ENCODE measurements at regions not wholly inside any gene's neighbourhood (a gene's known extent, or its start where the extent isn't known, plus 50 kb on each side); places are given as distances from the start of the nearest gene placed in this dataset.

- no peak overlapping the region for H3K4me3 ChIP-seq (ENCODE audit: low read depth, low read length)
- no peak for TF ChIP-seq CTCF (IDR thresholded peaks at IDR 0.05; ENCODE audit: low read depth, low read length, missing control alignments)
- DNase-seq (ENCODE audit: low read depth): no peak
Observed at GRCh38 chr2:238693337-238694093, 154.4 kb upstream of the TWIST2 start.

DNA sequence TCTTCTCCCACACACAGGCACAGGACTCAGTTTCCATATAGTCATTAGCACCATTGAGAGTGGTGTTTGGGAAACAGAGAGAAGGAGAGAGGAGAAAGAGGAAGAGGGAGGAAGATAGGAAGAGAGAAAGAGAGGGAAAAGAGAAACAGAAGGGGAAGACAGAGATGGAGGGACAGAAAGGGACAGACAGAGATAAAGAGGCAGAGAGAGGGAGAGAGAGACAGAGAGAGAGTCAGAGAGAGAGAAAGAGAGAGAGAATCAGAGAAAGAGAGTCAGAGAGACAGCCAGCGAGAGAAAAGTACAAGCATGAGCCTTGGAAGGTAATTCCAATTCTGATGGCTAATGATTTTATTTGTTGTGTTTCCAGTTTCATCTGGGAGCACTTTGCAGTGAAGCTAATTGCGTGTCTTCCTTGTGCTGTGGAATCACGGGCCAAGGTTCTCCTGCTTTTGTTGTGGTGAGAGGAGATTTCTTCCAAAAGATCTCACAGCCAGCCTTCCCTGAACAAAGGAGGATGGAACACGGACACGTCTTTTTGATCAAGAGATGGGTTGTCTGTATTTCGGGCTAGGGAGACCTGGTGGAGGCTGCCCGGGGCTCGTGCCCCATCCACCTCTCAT lies 153.6 kb upstream of the TWIST2 start:
- no peak overlapping the region for H3K4me3 ChIP-seq (ENCODE audit: low read depth, low read length)
- DNase-seq (ENCODE audit: low read depth): no peak
- no peak for TF ChIP-seq CTCF (IDR thresholded peaks at IDR 0.05; ENCODE audit: low read depth, low read length, missing control alignments)

DNA sequence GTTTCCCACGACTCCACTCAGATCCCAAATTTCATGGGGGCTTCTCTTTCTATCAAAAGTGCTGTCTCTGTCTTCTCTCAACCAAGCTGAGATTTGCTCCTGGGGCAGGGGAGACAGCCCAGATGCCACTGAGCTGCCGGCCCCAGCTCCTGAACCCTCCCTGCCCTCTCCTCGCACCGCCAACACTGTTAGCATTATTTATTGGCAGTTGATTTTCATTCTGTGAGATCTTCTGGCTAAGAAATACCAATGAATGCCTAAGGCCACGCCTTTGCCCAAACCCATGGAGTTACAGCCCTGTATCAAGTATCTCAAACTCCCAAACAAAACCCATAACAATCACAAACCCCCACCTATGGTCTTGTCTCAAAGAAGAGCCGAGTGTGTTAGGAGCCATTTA lies 153.0 kb upstream of the TWIST2 start:
- no peak for DNase-seq (ENCODE audit: low read depth)
- no peak for TF ChIP-seq CTCF (IDR thresholded peaks at IDR 0.05; ENCODE audit: low read depth, low read length, missing control alignments)

GRCh38 chr2:238695538-238695937 lies 152.3 kb upstream of the TWIST2 start:
- DNase-seq (ENCODE audit: low read depth): no peak
- no peak for TF ChIP-seq CTCF (IDR thresholded peaks at IDR 0.05; ENCODE audit: low read depth, low read length, missing control alignments)
- H3K4me3 ChIP-seq (ENCODE audit: low read depth, low read length): no peak overlapping the region

More for the DNA sequence above, 153.0 kb upstream of the TWIST2 start:
- no peak overlapping the region for H3K4me3 ChIP-seq (ENCODE audit: low read depth, low read length)

GRCh38 chr2:238696331-238696730 lies 151.6 kb upstream of the TWIST2 start:
- H3K4me3 ChIP-seq (ENCODE audit: low read depth, low read length): no peak overlapping the region

GRCh38 chr2:238696786-238697185 lies 151.1 kb upstream of the TWIST2 start:
- no peak overlapping the region for H3K4me3 ChIP-seq (ENCODE audit: low read depth, low read length)
- no peak for TF ChIP-seq CTCF (IDR thresholded peaks at IDR 0.05; ENCODE audit: low read depth, low read length, missing control alignments)
- DNase-seq (ENCODE audit: low read depth): no peak

More at GRCh38 chr2:238696331-238696730, 151.6 kb upstream of the TWIST2 start:
- TF ChIP-seq CTCF (IDR thresholded peaks at IDR 0.05; ENCODE audit: low read depth, low read length, missing control alignments): no peak
- DNase-seq (ENCODE audit: low read depth): no peak
